Tibial artery (tissue), 4 donors: ENCODE measurements at regions not wholly inside any gene's neighbourhood (a gene's known extent, or its start where the extent isn't known, plus 50 kb on each side); places are given as distances from the start of the nearest gene placed in this dataset.

Experiments used
- DNase-seq, 2 donors: peaks; one replicate each; pipeline ENCODE4 v3.0.0-alpha.2; 2019
- H3K27ac ChIP-seq, 2 donors: fragments of 200-600 bp; sonication (generic) in 1 of 2; 1 replicate in 1 of 2; 2 replicates in 1 of 2; pipeline ENCODE4 v1.5.1; 2018 to 2019; ENCODE audit warnings: mild to moderate bottlenecking in 1 of 2
- H3K27me3 ChIP-seq, 2 donors: fragments of 200-600 bp; sonication (generic) in 1 of 2; one replicate each; pipeline versions ENCODE4 v1.5.1 to v1.6.0; 2016 to 2019
- H3K36me3 ChIP-seq, 3 donors: fragments of 200-600 bp; sonication (generic) in 2 of 3; one replicate each; pipeline ENCODE4 v1.5.1; 2016 to 2019; ENCODE audit warnings: mild to moderate bottlenecking in 2 of 3
- H3K4me1 ChIP-seq, 4 donors: fragments of 200-600 bp; sonication (generic) in 2 of 4; 1 replicate in 3 of 4; 2 replicates in 1 of 4; pipeline ENCODE4 v1.5.1; 2016 to 2019
- H3K4me3 ChIP-seq, 2 donors: fragments of 200-600 bp; sonication (generic) in 1 of 2; 1 replicate in 1 of 2; 2 replicates in 1 of 2; pipeline ENCODE4 v1.5.1; 2018 to 2019; ENCODE audit warnings: mild to moderate bottlenecking in 2 of 2
- H3K9me3 ChIP-seq, 3 donors: fragments of 200-600 bp; sonication (generic) in 1 of 3; one replicate each; pipeline ENCODE4 v1.5.1; 2016 to 2019
- intact Hi-C: fragments of 100-400 bp; cut with DNase I; formaldehyde crosslinking; loops from one replicate; pipeline ENCODE4 v1.15.0; 2023; ENCODE audit warnings: low total_unique reads
- TF ChIP-seq, protein P1 (sequence below), 2 experiments: fragments of 200-600 bp in 1 of 2; fragments of 450-650 bp in 1 of 2; IDR thresholded peaks; one replicate each; pipeline ENCODE4 v1.5.1; 2017 to 2019; ENCODE audit warnings: antibody characterized with exemption in 2 of 2, mild to moderate bottlenecking in 1 of 2, moderate library complexity in 1 of 2

DNA sequence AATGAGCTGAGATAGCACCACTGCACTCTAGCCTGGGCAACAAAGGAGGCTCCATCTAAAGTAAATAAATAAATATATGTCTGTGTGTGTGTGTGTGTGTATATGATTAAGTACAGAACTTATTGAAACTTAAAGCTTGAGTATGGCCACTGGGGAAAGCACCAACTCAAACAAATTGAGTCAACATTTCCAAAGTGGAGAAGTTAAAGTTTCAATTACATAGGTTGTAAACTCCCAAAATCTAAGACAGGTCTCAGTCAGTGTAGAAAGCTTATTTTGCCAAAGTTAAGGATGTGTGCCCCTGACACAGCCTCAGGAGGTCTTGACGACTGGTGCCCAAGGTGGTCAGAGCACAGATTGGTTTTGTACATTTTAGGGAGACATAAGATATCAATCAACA, 458.9 kb upstream of the RGS18 start:
- Histone ChIP-seq H3K4me3 (no peak overlapping the region), H3K9me3 (no peaks in the 10 kb centered on the region), H3K36me3 (no peaks in the 10 kb centered on the region), H3K27me3 (no peaks in the 10 kb centered on the region), H3K4me1 (no peaks in the 10 kb centered on the region), H3K27ac (no peak overlapping the region)
- DNase-seq: no peak
- TF ChIP-seq, protein P1, sequence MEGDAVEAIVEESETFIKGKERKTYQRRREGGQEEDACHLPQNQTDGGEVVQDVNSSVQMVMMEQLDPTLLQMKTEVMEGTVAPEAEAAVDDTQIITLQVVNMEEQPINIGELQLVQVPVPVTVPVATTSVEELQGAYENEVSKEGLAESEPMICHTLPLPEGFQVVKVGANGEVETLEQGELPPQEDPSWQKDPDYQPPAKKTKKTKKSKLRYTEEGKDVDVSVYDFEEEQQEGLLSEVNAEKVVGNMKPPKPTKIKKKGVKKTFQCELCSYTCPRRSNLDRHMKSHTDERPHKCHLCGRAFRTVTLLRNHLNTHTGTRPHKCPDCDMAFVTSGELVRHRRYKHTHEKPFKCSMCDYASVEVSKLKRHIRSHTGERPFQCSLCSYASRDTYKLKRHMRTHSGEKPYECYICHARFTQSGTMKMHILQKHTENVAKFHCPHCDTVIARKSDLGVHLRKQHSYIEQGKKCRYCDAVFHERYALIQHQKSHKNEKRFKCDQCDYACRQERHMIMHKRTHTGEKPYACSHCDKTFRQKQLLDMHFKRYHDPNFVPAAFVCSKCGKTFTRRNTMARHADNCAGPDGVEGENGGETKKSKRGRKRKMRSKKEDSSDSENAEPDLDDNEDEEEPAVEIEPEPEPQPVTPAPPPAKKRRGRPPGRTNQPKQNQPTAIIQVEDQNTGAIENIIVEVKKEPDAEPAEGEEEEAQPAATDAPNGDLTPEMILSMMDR (IDR thresholded peaks at IDR 0.05): no peak
- intact Hi-C loops: no loop called here

DNA sequence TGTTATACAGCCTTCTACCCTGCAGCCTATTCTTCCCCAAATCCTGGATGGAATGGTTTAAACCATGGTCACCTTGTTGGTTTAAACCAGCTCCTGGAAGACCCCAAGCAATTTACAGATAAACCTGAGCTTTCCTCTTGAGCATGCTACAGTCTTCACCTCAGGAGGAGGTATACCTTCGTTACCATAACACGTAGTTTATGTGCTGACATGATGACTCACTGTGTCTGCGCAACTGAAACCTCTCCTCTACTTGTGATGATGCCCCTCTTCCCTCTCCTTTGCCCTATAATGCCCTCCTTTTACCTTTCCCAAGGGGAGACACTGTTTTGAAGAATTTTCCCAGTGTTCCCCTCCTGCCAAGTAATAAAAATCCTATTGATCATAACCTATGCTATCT, 457.3 kb upstream of the RGS18 start:
- H3K4me3 ChIP-seq: no peak overlapping the region
- no peaks in the 10 kb centered on the region for H3K4me1 ChIP-seq
- TF ChIP-seq, protein P1 (IDR thresholded peaks at IDR 0.05): no peak
- no peak for DNase-seq
- no peak overlapping the region for H3K27ac ChIP-seq
- no peaks in the 10 kb centered on the region for H3K36me3 ChIP-seq
- H3K27me3 ChIP-seq: no peaks in the 10 kb centered on the region
- no peaks in the 10 kb centered on the region for H3K9me3 ChIP-seq
- intact Hi-C loops: no loop called here

DNA sequence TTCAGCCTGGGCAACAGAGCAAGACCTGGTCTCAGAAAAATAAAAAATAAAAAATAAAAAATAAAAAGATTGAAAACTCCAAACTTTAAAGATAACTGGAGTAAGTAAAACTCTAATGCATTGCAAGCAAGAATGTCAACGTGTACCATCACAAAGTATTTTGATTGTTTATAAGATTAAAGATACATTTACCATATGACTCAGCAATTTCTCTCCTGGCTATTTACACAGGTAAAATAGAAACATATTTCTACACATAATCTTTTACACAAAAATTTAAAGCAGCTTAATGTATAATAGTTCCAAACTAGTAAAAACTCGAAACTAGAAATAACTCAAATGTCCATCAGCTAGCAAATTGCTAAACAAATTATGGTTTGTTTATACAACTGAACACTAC, 456.1 kb upstream of the RGS18 start:
- H3K9me3 ChIP-seq: no peaks in the 10 kb centered on the region
- H3K4me3 ChIP-seq: no peak overlapping the region
- no peaks in the 10 kb centered on the region for H3K27me3 ChIP-seq
- no peak overlapping the region for H3K27ac ChIP-seq
- TF ChIP-seq, protein P1 (IDR thresholded peaks at IDR 0.05): no peak
- no peak for DNase-seq
- H3K4me1 ChIP-seq: no peaks in the 10 kb centered on the region
- H3K36me3 ChIP-seq: no peaks in the 10 kb centered on the region
- intact Hi-C loops: no loop called here

DNA sequence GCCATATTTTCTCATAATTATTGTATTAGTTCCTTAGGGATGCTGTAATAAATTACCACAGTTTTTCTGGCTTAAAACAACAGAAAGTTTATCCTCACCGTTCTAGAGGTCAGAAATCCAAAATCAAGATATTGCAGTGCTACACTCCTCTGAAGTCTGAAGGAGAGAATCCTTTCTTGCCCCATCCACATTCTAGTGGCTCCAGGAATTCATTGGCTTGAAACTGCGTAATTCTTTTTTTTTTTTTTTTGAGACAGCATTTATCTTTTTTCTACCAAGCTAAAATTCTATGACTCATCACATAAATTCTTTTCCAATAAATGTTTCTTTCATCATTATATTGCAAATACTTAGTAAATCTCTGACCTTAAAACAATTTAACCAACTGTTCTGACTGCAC, 451.0 kb upstream of the RGS18 start:
- Histone ChIP-seq H3K36me3 (no peaks in the 10 kb centered on the region), H3K9me3 (no peaks in the 10 kb centered on the region), H3K27me3 (no peaks in the 10 kb centered on the region), H3K4me1 (no peaks in the 10 kb centered on the region), H3K27ac (no peak overlapping the region), H3K4me3 (no peak overlapping the region)
- no peak for DNase-seq
- intact Hi-C loops: no loop called here
- TF ChIP-seq, protein P1 (IDR thresholded peaks at IDR 0.05): no peak

DNA sequence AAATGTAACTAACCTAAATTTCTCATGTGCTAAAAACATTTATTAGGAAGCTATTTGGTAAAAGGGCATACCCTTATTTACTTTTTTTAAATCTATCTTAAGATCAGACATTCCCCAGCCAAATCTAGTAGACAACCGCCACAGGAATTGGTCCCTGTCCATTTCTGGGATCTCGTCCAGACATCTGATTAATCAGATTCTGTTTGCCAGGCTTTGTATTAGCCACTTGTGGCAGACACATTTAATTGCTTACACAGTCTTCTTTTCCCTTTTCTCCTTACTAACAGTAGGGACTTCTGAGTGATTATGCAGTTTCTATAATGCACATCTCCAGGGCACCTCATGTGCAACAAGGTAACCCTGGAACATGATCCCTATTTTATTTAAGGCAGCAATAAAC, 449.0 kb upstream of the RGS18 start:
- Histone ChIP-seq H3K27me3 (no peaks in the 10 kb centered on the region), H3K9me3 (no peaks in the 10 kb centered on the region), H3K4me1 (no peaks in the 10 kb centered on the region), H3K36me3 (no peaks in the 10 kb centered on the region), H3K27ac (no peak overlapping the region), H3K4me3 (no peak overlapping the region)
- TF ChIP-seq, protein P1 (IDR thresholded peaks at IDR 0.05): no peak
- intact Hi-C loops: no loop called here
- no peak for DNase-seq

DNA sequence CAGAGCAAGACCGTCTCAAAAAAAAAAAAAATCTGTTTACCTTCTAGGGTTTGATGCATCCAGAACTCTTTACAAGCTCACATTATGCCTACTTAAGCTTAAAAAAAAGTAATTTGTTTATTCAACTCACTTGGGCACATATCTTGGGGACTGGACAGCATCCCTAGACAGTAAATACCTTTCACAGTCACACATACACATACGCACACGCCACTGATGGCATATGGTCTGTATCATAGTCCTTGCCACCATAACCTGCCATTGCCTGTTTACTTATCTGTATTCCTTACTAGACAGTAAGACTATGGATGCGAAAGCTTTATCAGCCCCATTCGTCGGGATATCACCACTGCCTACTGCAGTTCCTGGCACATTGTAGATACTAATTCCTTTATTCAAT, 446.3 kb upstream of the RGS18 start:
- DNase-seq: no peak

More for the DNA sequence above, 446.3 kb upstream of the RGS18 start:
- intact Hi-C loops: no loop called here
- TF ChIP-seq, protein P1 (IDR thresholded peaks at IDR 0.05): no peak
- Histone ChIP-seq H3K27ac (no peak overlapping the region), H3K36me3 (no peaks in the 10 kb centered on the region), H3K4me1 (no peaks in the 10 kb centered on the region), H3K27me3 (no peaks in the 10 kb centered on the region), H3K4me3 (no peak overlapping the region), H3K9me3 (no peaks in the 10 kb centered on the region)
